Fibroblast of villous mesenchyme (primary cell): ENCODE measurements at regions not wholly inside any gene's neighbourhood (a gene's known extent, or its start where the extent isn't known, plus 50 kb on each side); places are given as distances from the start of the nearest gene placed in this dataset. TPM values are rescaled to one million over a fixed set of nuclear protein-coding genes. Genes with fewer than 3 reads are reported as not detected.

Experiments used
- DNase-seq: peaks from one replicate; pipeline ENCODE4 v3.0.0-alpha.2; 2010; ENCODE audit warnings: low read depth
- H3K4me3 ChIP-seq: 2 replicates; pipeline ENCODE4 v1.5.1; 2011; ENCODE audit warnings: low read depth, mild to moderate bottlenecking, low read length
- small RNA-seq: library from RNA; depleted of rRNA; stranded (forward); fragments of <200 nt; gene quantifications from one replicate; pipeline ENCODE3, GENCODE V24; 2012
- TF ChIP-seq, protein P1 (sequence below): IDR thresholded peaks from 2 replicates; pipeline ENCODE4 v1.5.1; 2012; ENCODE audit warnings: low read depth, mild to moderate bottlenecking, low read length; ENCODE audit not compliant: insufficient read depth

DNA sequence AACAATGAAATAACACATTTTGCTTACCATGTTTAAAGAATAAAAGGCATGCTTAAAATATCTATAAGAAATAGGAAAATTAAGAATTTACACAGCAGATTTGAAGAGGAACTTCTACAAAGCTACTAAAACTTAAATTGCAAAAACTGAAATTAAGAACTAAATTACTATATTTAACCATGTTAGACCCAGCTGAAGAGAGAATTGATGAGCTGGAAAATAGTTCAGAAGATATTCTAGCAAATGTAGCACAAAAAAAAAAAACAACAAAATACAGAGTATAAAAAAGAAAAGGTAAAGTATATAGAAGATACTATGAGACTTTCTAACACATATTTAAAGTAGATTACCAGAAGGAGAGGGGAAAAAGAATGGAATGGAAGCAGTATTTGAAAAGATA, 82.8 kb upstream of the ST6GALNAC5 start:
- no peak overlapping the region for H3K4me3 ChIP-seq
- DNase-seq, result no peak
- TF ChIP-seq, protein P1, sequence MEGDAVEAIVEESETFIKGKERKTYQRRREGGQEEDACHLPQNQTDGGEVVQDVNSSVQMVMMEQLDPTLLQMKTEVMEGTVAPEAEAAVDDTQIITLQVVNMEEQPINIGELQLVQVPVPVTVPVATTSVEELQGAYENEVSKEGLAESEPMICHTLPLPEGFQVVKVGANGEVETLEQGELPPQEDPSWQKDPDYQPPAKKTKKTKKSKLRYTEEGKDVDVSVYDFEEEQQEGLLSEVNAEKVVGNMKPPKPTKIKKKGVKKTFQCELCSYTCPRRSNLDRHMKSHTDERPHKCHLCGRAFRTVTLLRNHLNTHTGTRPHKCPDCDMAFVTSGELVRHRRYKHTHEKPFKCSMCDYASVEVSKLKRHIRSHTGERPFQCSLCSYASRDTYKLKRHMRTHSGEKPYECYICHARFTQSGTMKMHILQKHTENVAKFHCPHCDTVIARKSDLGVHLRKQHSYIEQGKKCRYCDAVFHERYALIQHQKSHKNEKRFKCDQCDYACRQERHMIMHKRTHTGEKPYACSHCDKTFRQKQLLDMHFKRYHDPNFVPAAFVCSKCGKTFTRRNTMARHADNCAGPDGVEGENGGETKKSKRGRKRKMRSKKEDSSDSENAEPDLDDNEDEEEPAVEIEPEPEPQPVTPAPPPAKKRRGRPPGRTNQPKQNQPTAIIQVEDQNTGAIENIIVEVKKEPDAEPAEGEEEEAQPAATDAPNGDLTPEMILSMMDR, result no peak

DNA sequence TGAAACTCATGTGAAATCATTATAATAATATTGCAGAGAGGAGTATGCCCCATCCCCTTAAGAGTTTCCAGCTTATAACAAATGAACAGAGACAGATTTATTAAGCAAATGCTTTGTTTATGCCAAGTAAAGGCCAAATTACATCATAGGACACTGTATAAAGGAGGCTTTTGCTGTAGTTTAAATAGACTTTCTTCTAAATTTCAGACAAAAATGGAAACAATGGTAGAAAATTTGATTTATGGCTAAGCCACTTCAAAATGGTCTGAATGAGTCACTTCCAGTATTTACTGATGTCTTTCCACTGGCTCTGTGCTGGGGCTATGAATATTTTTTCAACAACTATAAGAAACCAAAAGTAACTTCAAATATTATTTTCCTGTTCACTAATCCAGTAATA, 81.1 kb upstream of the ST6GALNAC5 start:
- no peak overlapping the region for H3K4me3 ChIP-seq
- DNase-seq, result peak; percentile 71
- TF ChIP-seq, protein P1, result no peak

DNA sequence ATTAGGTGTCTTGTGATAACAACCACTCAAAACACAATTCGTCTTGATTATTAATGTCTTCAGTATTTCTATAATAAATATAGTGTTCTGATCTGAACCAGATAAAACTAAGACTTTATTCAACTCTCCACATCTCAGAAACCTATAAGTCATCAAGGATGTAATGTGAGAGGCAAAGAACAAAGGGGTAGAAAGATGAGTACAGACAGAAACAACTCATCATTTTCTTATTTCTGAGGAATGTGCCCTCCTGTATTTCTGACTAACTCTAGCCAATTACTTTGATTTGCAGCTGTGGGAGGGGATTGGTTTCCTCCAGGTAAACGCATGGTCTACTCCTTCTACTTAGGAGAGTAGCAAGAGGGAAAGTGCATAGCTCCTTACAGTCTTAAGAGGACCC, 73.7 kb upstream of the ST6GALNAC5 start:
- H3K4me3 ChIP-seq, result no peak overlapping the region
- DNase-seq, result no peak
- TF ChIP-seq, protein P1, result no peak

DNA sequence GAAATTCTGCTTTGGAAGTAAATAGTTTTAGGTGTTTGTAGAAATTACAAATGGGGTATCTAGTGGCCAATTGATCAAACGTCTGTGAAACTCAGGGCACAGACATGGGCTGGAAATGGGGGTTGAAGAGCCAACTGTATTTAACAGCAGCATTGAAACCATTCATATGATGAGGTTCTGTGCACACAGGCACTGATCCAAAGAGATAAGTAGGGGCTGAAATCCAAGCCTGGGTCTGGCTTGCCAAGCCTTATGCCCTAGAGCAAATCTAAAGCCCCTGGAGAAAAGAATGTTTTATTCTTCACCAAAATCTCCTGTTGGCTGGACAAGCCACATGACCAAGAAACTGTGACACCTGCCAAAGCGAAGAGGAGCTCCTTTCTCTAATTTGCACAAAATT, 67.6 kb upstream of the ST6GALNAC5 start:
- H3K4me3 ChIP-seq, result no peak overlapping the region
- no peak for DNase-seq
- TF ChIP-seq, protein P1, result no peak

DNA sequence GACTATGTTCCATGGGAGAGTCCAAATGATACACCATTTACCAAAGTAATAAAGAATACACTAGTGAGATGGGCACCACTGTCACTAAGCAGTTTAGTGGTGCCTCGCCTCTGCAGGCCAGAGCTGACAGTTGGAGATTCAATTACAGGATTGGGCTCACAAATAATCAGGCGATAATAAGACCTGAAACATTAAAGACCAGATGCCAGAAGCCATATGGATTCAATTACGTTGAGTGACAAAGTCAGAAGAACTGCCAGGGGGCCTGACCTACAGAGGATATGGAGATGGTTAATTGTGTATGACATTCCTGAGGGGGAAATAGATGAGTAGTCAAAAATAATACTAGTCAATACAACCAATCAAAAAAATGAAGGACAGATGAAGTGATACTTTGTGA, 65.2 kb upstream of the ST6GALNAC5 start:
- TF ChIP-seq, protein P1, result no peak
- H3K4me3 ChIP-seq, result no peak overlapping the region
- no peak for DNase-seq

DNA sequence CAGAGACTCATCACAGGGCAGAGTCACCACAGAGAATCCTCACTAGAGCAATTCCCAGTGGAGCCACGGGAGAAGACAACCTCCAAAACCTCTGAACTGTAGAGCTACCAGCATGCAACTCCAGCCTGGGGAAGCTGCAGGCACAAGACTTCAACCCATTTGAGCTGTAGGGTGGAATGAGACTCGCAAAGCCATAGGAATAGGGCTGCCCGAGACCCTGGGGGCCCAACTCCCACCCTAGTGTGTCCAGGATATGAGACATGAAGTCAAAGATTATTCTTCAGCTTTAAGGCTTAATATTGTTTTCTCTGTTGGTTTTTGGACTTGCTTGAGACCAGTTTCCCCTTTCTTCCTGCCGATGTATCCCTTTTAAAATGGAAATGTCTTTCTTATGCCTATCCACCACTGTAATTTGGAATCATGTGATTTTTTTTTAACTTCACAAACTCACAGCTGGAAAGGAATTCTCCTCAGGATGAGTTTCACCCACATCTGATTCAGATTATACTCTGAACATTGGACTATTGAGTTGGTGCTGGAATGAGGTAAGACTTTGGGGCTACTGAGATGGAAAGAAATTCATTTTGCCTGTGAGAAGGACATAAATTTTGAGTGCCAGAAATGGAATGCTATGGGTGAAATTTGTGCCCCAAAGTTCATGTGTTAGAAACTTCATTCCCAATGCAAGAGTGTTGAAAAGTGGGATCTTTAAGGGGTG, 59.6 kb upstream of the ST6GALNAC5 start:
- DNase-seq, result no peak
- H3K4me3 ChIP-seq, result no peak overlapping the region
- TF ChIP-seq, protein P1, result no peak

Small RNA genes in the stretch of these regions (small RNA-seq; reads per million reads assigned to genes)
- gene RNU6-161P, result not detected
